ENCODE measurements at regions not wholly inside any gene's neighbourhood (a gene's known extent, or its start where the extent isn't known, plus 50 kb on each side); places are given as distances from the start of the nearest gene placed in this dataset.

GRCh38 chr2:236886456-236886855 lies 199.2 kb upstream of the COPS8 start:
- ATAC-seq (replicated peaks in 1 of 2): no peak
- H3K9me3 Mint-ChIP-seq: no peaks in the 10 kb centered on the region
- H3K4me1 Mint-ChIP-seq (ENCODE audit: low read depth): no peaks in the 10 kb centered on the region
- H3K27ac Mint-ChIP-seq: no peak overlapping the region
- H3K36me3 Mint-ChIP-seq (ENCODE audit: insufficient read depth in 2 of 2): no peaks in the 10 kb centered on the region
- H3K4me3 Mint-ChIP-seq: no peak overlapping the region
- no peaks in the 10 kb centered on the region for H3K27me3 Mint-ChIP-seq (ENCODE audit: low read depth)
- no peak for DNase-seq

GRCh38 chr2:236887531-236887930 lies 198.2 kb upstream of the COPS8 start:
- DNase-seq (no peak), ATAC-seq (replicated peaks in 1 of 2) (no peak)
- Mint-ChIP-seq H3K27ac (no peak overlapping the region), H3K4me3 (no peak overlapping the region), H3K36me3 (ENCODE audit: insufficient read depth in 2 of 2) (no peaks in the 10 kb centered on the region), H3K9me3 (no peaks in the 10 kb centered on the region), H3K4me1 (ENCODE audit: low read depth) (no peaks in the 10 kb centered on the region), H3K27me3 (ENCODE audit: low read depth) (no peaks in the 10 kb centered on the region)

- no peak overlapping the region for H3K4me3 Mint-ChIP-seq
- DNase-seq (no peak), ATAC-seq (replicated peaks in 1 of 2) (no peak)
- no peak overlapping the region for H3K27ac Mint-ChIP-seq
- no peaks in the 10 kb centered on the region for H3K9me3 Mint-ChIP-seq
- H3K36me3 Mint-ChIP-seq (ENCODE audit: insufficient read depth in 2 of 2): no peaks in the 10 kb centered on the region
- H3K4me1 Mint-ChIP-seq (ENCODE audit: low read depth): no peaks in the 10 kb centered on the region
- H3K27me3 Mint-ChIP-seq (ENCODE audit: low read depth): no peaks in the 10 kb centered on the region
These were observed 197.5 kb upstream of the COPS8 start for GRCh38 chr2:236887953-236888793.

GRCh38 chr2:236888794-236889780 lies 196.6 kb upstream of the COPS8 start:
- Mint-ChIP-seq H3K9me3 (no peaks in the 10 kb centered on the region), H3K27me3 (ENCODE audit: low read depth) (no peaks in the 10 kb centered on the region), H3K27ac (no peak overlapping the region), H3K36me3 (ENCODE audit: insufficient read depth in 2 of 2) (no peaks in the 10 kb centered on the region), H3K4me1 (ENCODE audit: low read depth) (no peaks in the 10 kb centered on the region), H3K4me3 (no peak overlapping the region)
- ATAC-seq (replicated peaks in 1 of 2): no peak
- DNase-seq: no peak

- no peaks in the 10 kb centered on the region for H3K36me3 Mint-ChIP-seq (ENCODE audit: insufficient read depth in 2 of 2)
- ATAC-seq (replicated peaks in 1 of 2) (no peak), DNase-seq (no peak)
- H3K27ac Mint-ChIP-seq: no peak overlapping the region
- H3K4me3 Mint-ChIP-seq: no peak overlapping the region
- no peaks in the 10 kb centered on the region for H3K27me3 Mint-ChIP-seq (ENCODE audit: low read depth)
- no peaks in the 10 kb centered on the region for H3K4me1 Mint-ChIP-seq (ENCODE audit: low read depth)
- no peaks in the 10 kb centered on the region for H3K9me3 Mint-ChIP-seq
These were observed 195.6 kb upstream of the COPS8 start for GRCh38 chr2:236889791-236890704.

GRCh38 chr2:236892721-236893120 lies 193.0 kb upstream of the COPS8 start:
- Mint-ChIP-seq H3K4me1 (ENCODE audit: low read depth) (no peaks in the 10 kb centered on the region), H3K27me3 (ENCODE audit: low read depth) (peaks cover 6% of the 10 kb centered on the region), H3K4me3 (no peak overlapping the region), H3K36me3 (ENCODE audit: insufficient read depth in 2 of 2) (no peaks in the 10 kb centered on the region), H3K9me3 (no peaks in the 10 kb centered on the region), H3K27ac (no peak overlapping the region)
- ATAC-seq (replicated peaks in 1 of 2): no peak
- no peak for DNase-seq

- Mint-ChIP-seq H3K36me3 (ENCODE audit: insufficient read depth in 2 of 2) (no peaks in the 10 kb centered on the region), H3K4me1 (ENCODE audit: low read depth) (no peaks in the 10 kb centered on the region), H3K9me3 (no peaks in the 10 kb centered on the region), H3K27me3 (ENCODE audit: low read depth) (peaks cover 6% of the 10 kb centered on the region), H3K27ac (no peak overlapping the region), H3K4me3 (no peak overlapping the region)
- no peak for ATAC-seq (replicated peaks in 1 of 2)
- DNase-seq: no peak
These were observed 190.9 kb upstream of the COPS8 start for GRCh38 chr2:236894791-236895190.

- Mint-ChIP-seq H3K27ac (no peak overlapping the region), H3K9me3 (no peaks in the 10 kb centered on the region), H3K4me1 (ENCODE audit: low read depth) (no peaks in the 10 kb centered on the region), H3K27me3 (ENCODE audit: low read depth) (peaks cover 10% of the 10 kb centered on the region), H3K36me3 (ENCODE audit: insufficient read depth in 2 of 2) (no peaks in the 10 kb centered on the region), H3K4me3 (no peak overlapping the region)
- DNase-seq: no peak
- ATAC-seq (replicated peaks in 1 of 2): no peak
These were observed 190.2 kb upstream of the COPS8 start for GRCh38 chr2:236895497-236895896.

- ATAC-seq (replicated peaks in 1 of 2) (no peak), DNase-seq (no peak)
- Mint-ChIP-seq H3K27ac (no peak overlapping the region), H3K36me3 (ENCODE audit: insufficient read depth in 2 of 2) (no peaks in the 10 kb centered on the region), H3K4me1 (ENCODE audit: low read depth) (no peaks in the 10 kb centered on the region), H3K4me3 (no peak overlapping the region), H3K9me3 (no peaks in the 10 kb centered on the region), H3K27me3 (ENCODE audit: low read depth) (peaks cover 22% of the 10 kb centered on the region)
These were observed 189.0 kb upstream of the COPS8 start for GRCh38 chr2:236896688-236897087.

- Mint-ChIP-seq H3K27me3 (ENCODE audit: low read depth) (peaks cover 24% of the 10 kb centered on the region), H3K36me3 (ENCODE audit: insufficient read depth in 2 of 2) (no peaks in the 10 kb centered on the region), H3K4me1 (ENCODE audit: low read depth) (no peaks in the 10 kb centered on the region), H3K27ac (no peak overlapping the region), H3K9me3 (no peaks in the 10 kb centered on the region), H3K4me3 (no peak overlapping the region)
- ATAC-seq (replicated peaks in 1 of 2): no peak
- DNase-seq: no peak
These were observed 186.5 kb upstream of the COPS8 start for GRCh38 chr2:236899146-236899545.

- no peak for DNase-seq
- ATAC-seq (replicated peaks in 1 of 2): no peak
- no peaks in the 10 kb centered on the region for H3K36me3 Mint-ChIP-seq (ENCODE audit: insufficient read depth in 2 of 2)
- no peak overlapping the region for H3K4me3 Mint-ChIP-seq
- H3K27me3 Mint-ChIP-seq (ENCODE audit: low read depth): peaks cover 24% of the 10 kb centered on the region
- H3K9me3 Mint-ChIP-seq: no peaks in the 10 kb centered on the region
- H3K4me1 Mint-ChIP-seq (ENCODE audit: low read depth): no peaks in the 10 kb centered on the region
- no peak overlapping the region for H3K27ac Mint-ChIP-seq
These were observed 185.6 kb upstream of the COPS8 start for GRCh38 chr2:236899950-236900640.

GRCh38 chr2:236901956-236902355 lies 183.7 kb upstream of the COPS8 start:
- Mint-ChIP-seq H3K4me3 (no peak overlapping the region), H3K36me3 (ENCODE audit: insufficient read depth in 2 of 2) (no peaks in the 10 kb centered on the region), H3K9me3 (no peaks in the 10 kb centered on the region), H3K4me1 (ENCODE audit: low read depth) (no peaks in the 10 kb centered on the region), H3K27ac (no peak overlapping the region), H3K27me3 (ENCODE audit: low read depth) (peaks cover 20% of the 10 kb centered on the region)
- DNase-seq (no peak), ATAC-seq (replicated peaks in 1 of 2) (no peak)

Measured in activated T-cell treated with anti-CD3 and anti-CD28 coated beads, Interleukin-2, amount 50 U/mL, for 72 hours (primary cell).